Heart left ventricle (tissue), 16 donors: ENCODE measurements at regions not wholly inside any gene's neighbourhood (a gene's known extent, or its start where the extent isn't known, plus 50 kb on each side); places are given as distances from the start of the nearest gene placed in this dataset.

Experiments used
- ATAC-seq, 4 donors: fragments of 200-7000 bp; cut with Tn5 transposase; one replicate each; pipeline ENCODE4 v1.9.1; 2020 to 2022; ENCODE audit warnings: moderate library complexity in 4 of 4, mild to moderate bottlenecking in 3 of 4, moderate number of reproducible peaks in 1 of 4
- DNase-seq, 5 donors: peaks; one replicate each; pipeline ENCODE4 v3.0.0-alpha.2; 2020
- H3K27ac ChIP-seq, 12 donors: fragments of 200-600 bp; sonication (generic) in 4 of 12; one replicate each; pipeline versions ENCODE4 v1.5.0 to v1.8.0; 2016 to 2022; ENCODE audit warnings: mild to moderate bottlenecking in 2 of 12
- H3K27me3 ChIP-seq, 9 donors: fragments of 200-600 bp; sonication (generic) in 2 of 9; one replicate each; pipeline versions ENCODE4 v1.5.1 to v1.8.0; 2016 to 2022; ENCODE audit warnings: mild to moderate bottlenecking in 3 of 9
- H3K36me3 ChIP-seq, 9 donors: fragments of 200-600 bp; sonication (generic) in 2 of 9; one replicate each; pipeline versions ENCODE4 v1.5.0 to v1.8.0; 2018 to 2022; ENCODE audit warnings: mild to moderate bottlenecking in 2 of 9
- H3K4me1 ChIP-seq, 12 donors: fragments of 200-600 bp; sonication (generic) in 4 of 12; one replicate each; pipeline versions ENCODE4 v1.5.0 to v1.8.0; 2016 to 2022; ENCODE audit warnings: mild to moderate bottlenecking in 3 of 12
- H3K4me3 ChIP-seq, 12 donors: fragments of 200-600 bp; sonication (generic) in 4 of 12; one replicate each; pipeline versions ENCODE4 v1.5.0 to v1.8.0; 2017 to 2022; ENCODE audit warnings: mild to moderate bottlenecking in 9 of 12, moderate library complexity in 4 of 12
- H3K9me3 ChIP-seq, 12 donors: fragments of 200-600 bp; sonication (generic) in 4 of 12; one replicate each; pipeline versions ENCODE4 v1.5.0 to v1.8.0; 2016 to 2022; ENCODE audit warnings: mild to moderate bottlenecking in 1 of 12
- CTCF ChIP-seq, 12 donors: fragments of 200-600 bp; sonication (generic) in 4 of 12; IDR thresholded peaks; one replicate each; pipeline versions ENCODE4 v1.5.0 to v1.8.0; 2018 to 2022; ENCODE audit warnings: antibody characterized with exemption in 12 of 12, mild to moderate bottlenecking in 5 of 12
- POLR2A ChIP-seq, 2 donors: fragments of 450-650 bp; IDR thresholded peaks; one replicate each; pipeline ENCODE4 v1.6.1; 2017; ENCODE audit warnings: antibody characterized with exemption in 2 of 2, mild to moderate bottlenecking in 2 of 2, moderate library complexity in 2 of 2
- WGBS, 4 donors: extraction: QIAGEN DNeasy Blood & Tissue Kit in 2 of 4; methylation state at CpG; one replicate each; pipeline versions ENCODE4 v1.1.5 to v1.1.7; 2013 to 2018; 5-methylcytosine and 5-hydroxymethylcytosine counted together
- intact Hi-C, 10 donors: fragments of 100-400 bp; cut with DNase I; formaldehyde crosslinking; loops; one replicate each; pipeline versions ENCODE4 v1.11.1 to v1.14.2; 2022
- donor health status: ischemic (EF 13 %, LVEDD 7.1; RV severe dilation, severe dysfunction).
- donor health status: healthy with polysubstance abuse.
- donor health status: DM: no; HTN: yes; CAD: no.
- donor health status: DM: no; HTN: no; CAD: no.
- donor health status: ischemic (EF 25% LVEDD 6.9; RV normal size, moderate dysfunction).
- donor health status: ischemic (EF 25% LVEDD 5.7; RV mildly dilated, moderate dysfunction).
- donor health status: healthy.
- donor health status: DM: yes; HTN: yes; CAD: no.
- donor health status: ischemic (EF 35%, LVEDD 5.7; RV mildly dilated, moderate dysfunction).
- donor health status: nonischemic (EF 11% LVEDD 7.7; RV severe dilation, severe dysfunction).
- donor health status: DM: yes; HTN: yes; CAD: no.
- donor health status: PGD.
- donor health status: ischemic (EF 29% LVEDD 5.4; RV normal size, mild dysfunction).
- donor health status: nonischemic (EF 23%, LVEDD 6.1; RV moderate dilation, normal function).

- intact Hi-C loops: no loop called here
- WGBS, 4 donors: 70 to 85% (median 74%) methylated on average over 1 of the region's 1 CpG
- Histone ChIP-seq H3K4me1 (peaks cover 0 to 3% (median 0%) of the 10 kb centered on the region in 12 donors), H3K36me3 (no peaks in the 10 kb centered on the region), H3K4me3 (no peak overlapping the region), H3K27me3 (no peaks in the 10 kb centered on the region), H3K27ac (no peak overlapping the region), H3K9me3 (no peaks in the 10 kb centered on the region)
- TF ChIP-seq CTCF (IDR thresholded peaks at IDR 0.05) (no peak), POLR2A (IDR thresholded peaks at IDR 0.05) (no peak)
- DNase-seq: no peak
- ATAC-seq: no peak
Observed at GRCh38 chr6:85137865-85138264, 312.0 kb upstream of the NT5E start.

- Histone ChIP-seq H3K36me3 (no peaks in the 10 kb centered on the region), H3K27me3 (no peaks in the 10 kb centered on the region), H3K4me3 (no peak overlapping the region), H3K27ac (no peak overlapping the region), H3K4me1 (peaks cover 0 to 3% (median 0%) of the 10 kb centered on the region in 12 donors), H3K9me3 (no peaks in the 10 kb centered on the region)
- ATAC-seq (no peak), DNase-seq (no peak)
- intact Hi-C loops: no loop called here
- WGBS, 4 donors: 43 to 77% (median 47%) methylated on average over 3 of the region's 3 CpGs
- TF ChIP-seq POLR2A (IDR thresholded peaks at IDR 0.05): no peak
- TF ChIP-seq CTCF (IDR thresholded peaks at IDR 0.05): no peak
Observed at GRCh38 chr6:85136310-85136709, 313.6 kb upstream of the NT5E start.

DNA sequence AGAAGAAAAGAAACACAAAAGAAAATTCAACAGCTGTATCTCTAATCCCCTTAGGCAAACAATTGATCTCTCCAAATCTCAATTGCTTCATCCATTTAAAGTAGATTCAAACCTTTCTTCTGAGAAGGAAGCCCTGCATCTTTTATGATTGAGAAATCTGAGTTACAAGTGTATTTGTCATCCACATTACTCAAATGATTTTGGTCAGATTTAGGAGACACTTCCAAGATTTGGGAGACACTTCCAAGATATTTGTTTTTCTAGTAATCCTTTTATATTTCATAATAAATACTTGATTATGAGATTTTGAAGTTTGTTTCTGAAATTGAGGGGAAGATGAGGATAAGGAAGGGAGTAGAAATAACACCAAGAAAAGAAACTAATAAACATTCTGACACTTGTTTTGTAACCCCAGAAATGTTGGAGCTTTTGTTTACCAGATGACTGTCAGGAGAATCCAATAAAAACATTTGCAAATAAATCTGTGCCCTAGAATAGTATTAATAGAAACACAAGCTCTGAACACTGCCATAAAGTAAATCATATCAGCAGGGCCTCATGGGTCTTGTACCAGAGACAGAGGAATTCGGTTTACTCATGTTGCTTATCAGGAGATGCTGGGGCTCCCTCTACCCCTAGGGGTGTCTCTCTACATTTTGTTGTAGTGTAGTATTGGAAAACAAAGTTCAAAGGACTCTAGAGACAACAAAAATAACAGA is 314.3 kb upstream of the NT5E start:
- ATAC-seq: peak in 1 of 4 donors; percentile 42
- intact Hi-C loops: no loop called here
- H3K27me3 ChIP-seq: no peaks in the 10 kb centered on the region
- DNase-seq: no peak
- 15 to 25% (median 20%) methylated on average over 1 of the region's 1 CpG for WGBS, 4 donors
- H3K36me3 ChIP-seq: no peaks in the 10 kb centered on the region
- no peak overlapping the region for H3K27ac ChIP-seq
- H3K9me3 ChIP-seq: no peaks in the 10 kb centered on the region
- H3K4me1 ChIP-seq: peaks cover 0 to 3% (median 0%) of the 10 kb centered on the region in 12 donors
- H3K4me3 ChIP-seq: no peak overlapping the region
- no peak for TF ChIP-seq POLR2A (IDR thresholded peaks at IDR 0.05)
- no peak for TF ChIP-seq CTCF (IDR thresholded peaks at IDR 0.05)

DNA sequence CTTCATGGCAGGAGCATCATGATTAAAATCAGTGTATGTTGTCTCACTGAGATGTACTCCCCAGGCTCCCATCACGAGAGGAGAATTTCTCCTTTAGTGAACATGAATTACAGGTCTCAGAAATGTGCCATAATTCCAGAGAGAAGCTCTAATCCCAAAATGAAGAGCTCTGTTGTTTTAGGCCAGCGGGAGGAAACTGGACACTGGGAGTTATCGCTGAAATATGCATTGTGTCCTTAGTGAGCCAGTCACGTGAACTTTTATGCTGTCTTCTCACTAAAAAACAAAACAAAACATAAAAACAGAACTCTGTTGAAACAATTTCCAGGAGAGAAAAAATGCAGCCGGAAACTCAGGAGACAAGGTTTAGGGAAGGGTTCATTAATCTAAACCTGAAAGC is 315.7 kb upstream of the NT5E start:
- Histone ChIP-seq H3K36me3 (no peaks in the 10 kb centered on the region), H3K27ac (no peak overlapping the region), H3K27me3 (no peaks in the 10 kb centered on the region), H3K9me3 (no peaks in the 10 kb centered on the region), H3K4me1 (peaks cover 0 to 3% (median 0%) of the 10 kb centered on the region in 12 donors), H3K4me3 (no peak overlapping the region)
- WGBS, 4 donors: 60 to 71% (median 63%) methylated on average over 5 of the region's 5 CpGs
- intact Hi-C loops: no loop called here
- TF ChIP-seq POLR2A (IDR thresholded peaks at IDR 0.05) (no peak), CTCF (IDR thresholded peaks at IDR 0.05) (no peak)
- DNase-seq (no peak), ATAC-seq (no peak)
